ENCODE measurements at regions not wholly inside any gene's neighbourhood (a gene's known extent, or its start where the extent isn't known, plus 50 kb on each side); places are given as distances from the start of the nearest gene placed in this dataset.

DNA sequence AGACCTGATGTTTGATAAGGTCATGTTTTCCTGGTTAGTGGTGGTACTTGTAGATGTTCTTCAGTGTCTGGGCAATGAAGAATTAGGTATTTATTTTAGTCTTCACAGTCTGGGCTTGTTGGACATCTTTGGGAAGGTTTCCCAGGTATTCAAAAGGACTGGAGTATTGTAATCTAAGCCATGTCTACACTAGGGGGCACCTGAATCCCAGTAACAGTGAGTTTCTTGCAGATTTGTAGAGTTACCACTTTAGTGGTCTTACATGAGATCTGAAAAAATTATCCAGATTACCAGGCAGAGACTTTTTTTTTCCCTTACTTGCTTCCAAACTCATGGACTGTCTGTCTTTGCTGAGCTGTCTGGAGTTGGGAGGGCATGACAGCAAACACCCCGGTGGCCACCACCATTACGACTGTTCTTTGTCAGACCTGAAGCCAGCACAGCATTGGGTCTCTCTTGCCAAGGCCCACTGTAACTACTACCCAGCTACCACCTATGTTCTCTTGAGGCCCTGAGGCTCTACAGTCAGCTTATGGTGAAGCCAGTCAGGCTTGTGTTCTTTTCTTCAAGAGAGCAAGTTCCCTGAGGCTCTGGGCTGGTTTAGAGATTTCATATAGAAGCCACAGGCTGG is 820.7 kb upstream of the FBXO33 start:
- H2BK5ac ChIP-seq (ENCODE audit: insufficient read length, low read length) = no peak overlapping the region
- H3K27ac ChIP-seq (ENCODE audit: insufficient read length, low read depth, low read length) = no peak overlapping the region
- no peak overlapping the region for H3K56ac ChIP-seq (ENCODE audit: insufficient read length, low read depth, low read length)
- Mint-ChIP-seq H3K27me3 (ENCODE audit: low read depth) (no peaks in the 10 kb centered on the region), H3K27ac (no peak overlapping the region), H3K9me3 (no peaks in the 10 kb centered on the region; a peak in 1 of 5 replicates), H3K4me3 (no peak overlapping the region), H3K4me1 (no peaks in the 10 kb centered on the region), H3K36me3 (ENCODE audit: insufficient read depth in 1 of 3, low read depth in 3 of 3) (no peaks in the 10 kb centered on the region)
- H4K8ac ChIP-seq (replicated peaks; ENCODE audit: insufficient read length, low read depth, low read length) = no peak overlapping the region
- no peak overlapping the region for H2BK120ac ChIP-seq (ENCODE audit: low read depth, low read length, poor library complexity, severe bottlenecking)
- H3K14ac ChIP-seq (ENCODE audit: insufficient read depth, low read length) = no peak overlapping the region
- no peak overlapping the region for H3K9ac ChIP-seq (ENCODE audit: extremely low read depth, insufficient read length, low read length)
- no peak overlapping the region for H4K91ac ChIP-seq (ENCODE audit: insufficient read length, low read depth, low read length)
- H3K23ac ChIP-seq (ENCODE audit: insufficient read length, low read depth, low read length) = no peak overlapping the region
- H3K79me2 ChIP-seq (ENCODE audit: insufficient read depth, low read length) = no peaks in the 10 kb centered on the region
- no peak overlapping the region for H3T11ph ChIP-seq (ENCODE audit: low read length)
- no peak overlapping the region for H2BK12ac ChIP-seq (ENCODE audit: insufficient read length, low read depth, low read length)
- no peak overlapping the region for H2AK5ac ChIP-seq (ENCODE audit: insufficient read length, low read length)
- H3K79me1 ChIP-seq (ENCODE audit: insufficient read depth, low read depth, low read length, poor library complexity, severe bottlenecking) = no peaks in the 10 kb centered on the region
- no peaks in the 10 kb centered on the region for H3K4me1 ChIP-seq (ENCODE audit: insufficient read depth, low read length)
- peak; percentile 69 for TF ChIP-seq CTCF (conservative IDR thresholded peaks at IDR 0.05)
- H3K4me2 ChIP-seq (ENCODE audit: insufficient read depth, insufficient read length, low read length) = no peak overlapping the region
- H3K27me3 ChIP-seq (ENCODE audit: insufficient read depth, low read length) = no peaks in the 10 kb centered on the region
- no CpG with 5 or more reads among the region's 2 CpGs for WGBS (ENCODE audit: extremely low coverage, insufficient read length, low lambda C conversion rate)
- H4K20me1 ChIP-seq (ENCODE audit: control insufficient read depth, insufficient read depth, insufficient read length) = no peaks in the 10 kb centered on the region
- H3K18ac ChIP-seq (ENCODE audit: insufficient read length, low read depth, low read length) = no peak overlapping the region
- no peak overlapping the region for H2BK15ac ChIP-seq (ENCODE audit: low read depth, low read length)
- no peak overlapping the region for H4K5ac ChIP-seq (ENCODE audit: insufficient read length, low read depth, low read length)
- no peak overlapping the region for H3K4ac ChIP-seq (ENCODE audit: low read depth, low read length)
- H3K23me2 ChIP-seq (ENCODE audit: insufficient read length, low read depth, low read length, poor library complexity, severe bottlenecking) = no peaks in the 10 kb centered on the region
- H2AFZ ChIP-seq (ENCODE audit: low read length) = no peak overlapping the region
- H2BK20ac ChIP-seq (ENCODE audit: low read depth, low read length, poor library complexity, severe bottlenecking) = no peak overlapping the region
- no peak for DNase-seq
- H3K9me3 ChIP-seq (ENCODE audit: control insufficient read depth, low read depth, low read length) = no peaks in the 10 kb centered on the region
